ENCODE measurements at regions not wholly inside any gene's neighbourhood (a gene's known extent, or its start where the extent isn't known, plus 50 kb on each side); places are given as distances from the start of the nearest gene placed in this dataset.
A peak's percentile ranks its signal among the peaks of the same experiment; 100 is the strongest.

DNA sequence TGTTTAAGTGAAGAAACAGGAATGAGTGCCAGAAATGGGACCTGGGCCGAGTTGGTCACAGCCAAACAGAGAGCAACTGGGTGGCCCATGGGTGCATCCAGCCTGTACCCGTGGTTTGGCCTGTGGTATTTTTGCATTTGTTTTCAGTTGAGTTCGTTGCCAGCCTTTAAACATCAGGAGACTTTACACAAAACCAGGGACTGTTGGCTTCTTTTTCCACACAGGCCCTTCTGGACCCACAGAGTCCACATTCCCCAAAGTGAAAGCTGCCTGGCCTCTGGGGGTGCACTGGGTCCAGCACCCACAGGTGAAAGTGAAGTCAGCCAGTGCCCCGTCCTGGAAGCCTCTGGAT lies 54.1 kb upstream of the TNS3 start:
- no peak for DNase-seq

DNA sequence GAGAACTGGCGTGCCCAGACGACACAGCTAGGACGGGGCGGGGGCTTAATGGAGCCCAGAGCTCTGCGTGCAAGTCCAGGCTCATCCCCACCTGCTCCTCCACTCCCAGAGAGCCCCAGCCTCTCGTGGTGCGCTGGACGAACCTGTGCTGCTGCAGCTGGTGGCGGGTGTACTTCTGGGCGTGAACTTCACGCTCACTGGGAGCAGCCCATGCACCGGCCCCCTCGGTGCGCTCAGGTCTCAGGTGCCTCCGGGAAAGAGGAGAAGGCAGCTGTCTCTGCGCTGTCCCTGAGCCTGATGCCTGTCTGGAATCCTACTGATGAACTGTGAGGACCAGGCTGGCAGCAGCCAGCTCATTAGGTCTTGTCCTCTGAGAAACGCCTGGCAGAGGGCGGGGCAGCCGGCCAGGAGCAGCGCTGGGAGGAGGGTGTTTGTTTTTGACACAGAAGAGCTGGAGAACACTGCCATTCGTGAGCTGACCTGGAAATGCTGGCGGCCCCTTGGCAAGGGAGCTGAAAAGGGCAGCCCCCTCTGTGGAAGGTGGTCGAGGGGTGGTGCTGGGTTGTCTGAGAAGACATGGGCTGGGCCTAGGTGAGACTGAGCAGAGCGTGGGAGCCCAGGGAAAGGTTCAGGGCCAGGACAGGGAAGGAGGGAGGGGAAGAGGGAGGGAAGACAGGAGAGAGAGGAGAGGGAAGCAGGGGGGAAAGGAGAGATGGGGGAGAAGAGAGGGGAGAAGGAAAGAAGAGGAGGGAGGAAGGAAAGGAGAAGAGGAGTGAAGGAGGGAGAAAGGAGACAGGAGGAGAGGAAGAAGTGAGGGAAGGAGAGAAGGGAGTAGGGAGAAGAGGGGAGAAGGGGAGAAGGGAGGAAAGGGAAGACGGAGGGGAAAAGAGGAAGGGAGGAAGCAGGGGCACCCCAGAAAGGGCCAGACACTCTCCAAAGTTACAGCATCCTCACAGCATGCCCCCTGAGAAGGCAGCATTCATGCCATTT lies 53.5 kb upstream of the TNS3 start:
- DNase-seq: no peak

DNA sequence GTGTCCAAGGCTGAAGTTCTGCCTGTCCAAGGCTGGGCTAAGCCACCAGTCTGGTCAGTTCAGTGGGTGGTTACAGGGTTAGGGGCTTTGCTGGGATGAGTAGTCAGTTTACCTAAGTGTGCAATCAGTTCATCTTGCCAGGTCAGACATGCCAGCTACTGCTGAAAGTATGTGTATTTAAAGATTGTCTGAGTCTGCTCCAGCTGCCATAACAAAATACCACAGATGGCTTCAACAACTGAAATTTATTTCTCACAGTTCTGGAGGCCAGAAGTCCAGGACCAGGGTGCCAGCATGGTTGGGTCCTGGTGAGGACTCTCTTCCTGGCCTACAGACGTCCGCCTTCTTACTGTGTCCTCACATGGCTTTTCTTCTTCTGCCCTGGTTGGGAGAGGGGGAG lies 52.4 kb upstream of the TNS3 start:
- DNase-seq: peak; percentile 29

DNA sequence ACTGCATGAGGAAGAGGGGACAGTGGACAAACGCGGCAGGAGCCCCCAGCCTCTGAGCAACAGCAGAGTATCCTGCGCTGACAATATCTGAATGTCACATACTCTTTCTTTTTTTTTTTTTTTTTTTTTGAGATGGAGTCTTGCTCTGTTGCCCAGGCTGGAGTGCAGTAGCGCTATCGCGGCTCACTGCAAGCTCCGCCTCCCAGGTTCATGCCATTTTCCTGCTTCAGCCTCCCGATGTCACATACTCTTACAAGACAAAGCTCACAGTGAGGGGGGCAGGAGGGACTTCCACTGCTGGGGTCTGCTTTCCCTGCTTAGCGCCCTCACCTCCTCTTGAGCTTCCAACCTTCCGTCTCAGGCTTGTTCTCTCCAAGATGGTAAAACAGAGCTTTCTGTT lies 51.2 kb upstream of the TNS3 start:
- no peak for DNase-seq
